ENCODE measurements at regions not wholly inside any gene's neighbourhood (a gene's known extent, or its start where the extent isn't known, plus 50 kb on each side); places are given as distances from the start of the nearest gene placed in this dataset.

DNA sequence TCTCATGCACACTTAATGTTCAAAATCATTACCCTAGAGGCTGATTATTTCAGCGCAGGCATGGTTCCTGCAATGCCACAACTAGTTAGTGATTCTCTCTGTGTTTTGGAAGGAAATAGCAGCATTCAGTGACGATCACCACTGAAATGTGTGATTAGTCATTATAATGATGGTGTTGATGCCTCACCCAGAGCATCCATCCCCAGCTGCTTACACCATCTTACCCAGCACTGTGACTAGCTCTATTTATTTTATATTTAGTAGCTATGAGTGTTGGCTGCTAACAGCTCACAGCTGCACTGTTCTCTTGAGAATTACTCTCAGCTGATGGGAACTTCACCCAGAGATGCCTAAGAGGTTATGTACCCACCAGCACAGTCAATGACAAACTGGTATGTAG, 60.5 kb upstream of the TSPAN7 start:
- no peaks in the 10 kb centered on the region for H3K9me2 ChIP-seq (replicated peaks; ENCODE audit: insufficient read depth, low read length)

DNA sequence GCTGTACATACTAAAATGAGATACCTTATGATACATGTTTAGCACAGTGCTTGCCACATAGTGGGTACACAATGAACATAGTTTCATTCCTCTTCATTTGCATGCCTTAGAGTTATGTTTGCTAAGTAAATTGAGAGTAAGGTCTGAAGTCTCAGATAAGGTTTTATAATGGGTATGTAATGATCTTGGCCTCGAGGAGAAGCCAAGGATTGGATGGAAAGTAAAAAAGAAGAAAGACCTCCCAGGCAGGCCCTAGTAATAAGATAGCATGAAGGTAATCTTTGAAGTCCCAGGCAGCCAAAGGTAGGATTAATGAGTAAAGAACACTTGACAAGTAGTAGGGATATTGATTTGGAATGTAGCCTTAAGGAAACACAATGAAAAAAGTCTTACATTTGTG, 55.8 kb upstream of the TSPAN7 start:
- DNase-seq: no peak
- no peaks in the 10 kb centered on the region for H3K27me3 ChIP-seq (ENCODE audit: low read length)
- H3K9me2 ChIP-seq (replicated peaks; ENCODE audit: insufficient read depth, low read length): no peaks in the 10 kb centered on the region
- H3K27ac ChIP-seq (ENCODE audit: low read length): no peak overlapping the region
- no peaks in the 10 kb centered on the region for H4K20me1 ChIP-seq (ENCODE audit: insufficient read depth, low read depth, low read length)
- no peaks in the 10 kb centered on the region for H3K36me3 ChIP-seq (ENCODE audit: insufficient read depth, low read length)
- peaks cover 7% of the 10 kb centered on the region; the same call in 1 of the 2 replicates for H3K9me3 ChIP-seq (ENCODE audit: low read length)
- no peak overlapping the region for H3K4me2 ChIP-seq (ENCODE audit: low read depth, low read length, poor library complexity, severe bottlenecking)
- no peak overlapping the region for H3K4me3 ChIP-seq (ENCODE audit: low read length)
- H3K4me1 ChIP-seq (ENCODE audit: low read length): no peaks in the 10 kb centered on the region
- no peak overlapping the region for H3K9ac ChIP-seq (ENCODE audit: low read length)
- H2AFZ ChIP-seq (ENCODE audit: low read length): no peak overlapping the region
- H3K79me2 ChIP-seq (ENCODE audit: low read length): no peaks in the 10 kb centered on the region

More for the DNA sequence above, 60.5 kb upstream of the TSPAN7 start:
- Histone ChIP-seq H3K9ac (ENCODE audit: low read length) (no peak overlapping the region), H3K79me2 (ENCODE audit: low read length) (no peaks in the 10 kb centered on the region), H3K36me3 (ENCODE audit: insufficient read depth, low read length) (no peaks in the 10 kb centered on the region), H3K4me1 (ENCODE audit: low read length) (no peaks in the 10 kb centered on the region), H3K27me3 (ENCODE audit: low read length) (no peaks in the 10 kb centered on the region), H2AFZ (ENCODE audit: low read length) (no peak overlapping the region), H3K4me2 (ENCODE audit: low read depth, low read length, poor library complexity, severe bottlenecking) (no peak overlapping the region), H3K9me3 (ENCODE audit: low read length) (peaks cover 7% of the 10 kb centered on the region; the same call in 1 of the 2 replicates), H3K4me3 (ENCODE audit: low read length) (no peak overlapping the region), H4K20me1 (ENCODE audit: insufficient read depth, low read depth, low read length) (no peaks in the 10 kb centered on the region), H3K27ac (ENCODE audit: low read length) (no peak overlapping the region)
- DNase-seq: no peak

Measured in Karpas-422 (cell line).